H9 (cell line): ENCODE measurements at regions not wholly inside any gene's neighbourhood (a gene's known extent, or its start where the extent isn't known, plus 50 kb on each side); places are given as distances from the start of the nearest gene placed in this dataset.

Source experiments
- DNase-seq: peaks from one replicate; pipeline ENCODE4 v3.0.0-alpha.2; 2017
- H2AFZ ChIP-seq: one replicate; pipeline ENCODE4 v1.6.1; 2013; ENCODE audit warnings: mild to moderate bottlenecking, low read length, control low read depth, moderate library complexity
- H2AK5ac ChIP-seq: 2 replicates; pipeline ENCODE4 v1.6.1; 2013; ENCODE audit warnings: low read length, control low read depth, mixed read lengths; ENCODE audit not compliant: insufficient read length
- H2BK120ac ChIP-seq: one replicate; pipeline ENCODE4 v1.6.1; 2013; ENCODE audit warnings: low read depth, mild to moderate bottlenecking, low read length, control low read depth, inconsistent platforms; ENCODE audit not compliant: poor library complexity, severe bottlenecking
- H2BK12ac ChIP-seq: 2 replicates; pipeline ENCODE4 v1.6.1; 2013; ENCODE audit warnings: low read length, control low read depth, mixed read lengths, low read depth; ENCODE audit not compliant: insufficient read length
- H2BK15ac ChIP-seq: 2 replicates; pipeline ENCODE4 v1.6.1; 2013; ENCODE audit warnings: low read depth, low read length, control low read depth
- H2BK20ac ChIP-seq: one replicate; pipeline ENCODE4 v1.6.1; 2013; ENCODE audit warnings: low read depth, mild to moderate bottlenecking, low read length, control low read depth, inconsistent platforms; ENCODE audit not compliant: poor library complexity, severe bottlenecking
- H2BK5ac ChIP-seq: 2 replicates; pipeline ENCODE4 v1.6.1; 2013; ENCODE audit warnings: low read length, control low read depth, mixed read lengths; ENCODE audit not compliant: insufficient read length
- H3K14ac ChIP-seq: 2 replicates; pipeline ENCODE4 v1.6.1; 2013; ENCODE audit warnings: low read length, control low read depth; ENCODE audit not compliant: insufficient read depth
- H3K18ac ChIP-seq: 2 replicates; pipeline ENCODE4 v1.6.1; 2013; ENCODE audit warnings: low read depth, mild to moderate bottlenecking, mixed read lengths, low read length, control low read depth; ENCODE audit not compliant: insufficient read length
- H3K23ac ChIP-seq: 2 replicates; pipeline ENCODE4 v1.6.1; 2013; ENCODE audit warnings: low read length, control low read depth, mixed read lengths, low read depth; ENCODE audit not compliant: insufficient read length
- H3K23me2 ChIP-seq: 2 replicates; pipeline ENCODE4 v1.6.1; 2013; ENCODE audit warnings: low read depth, mild to moderate bottlenecking, mixed read lengths, low read length, control low read depth; ENCODE audit not compliant: insufficient read length, poor library complexity, severe bottlenecking
- H3K27ac ChIP-seq: 2 replicates; pipeline ENCODE4 v1.5.1; 2013; ENCODE audit warnings: low read length, control low read depth, mixed read lengths, low read depth; ENCODE audit not compliant: insufficient read length
- H3K27me3 ChIP-seq: 2 replicates; pipeline ENCODE4 v1.6.1; 2013; ENCODE audit warnings: low read length, control low read depth, inconsistent platforms; ENCODE audit not compliant: insufficient read depth
- H3K4ac ChIP-seq: 2 replicates; pipeline ENCODE4 v1.6.1; 2013; ENCODE audit warnings: low read depth, mild to moderate bottlenecking, control low read depth, inconsistent platforms, low read length, moderate library complexity
- H3K4me1 ChIP-seq: 2 replicates; pipeline ENCODE4 v1.6.1; 2013; ENCODE audit warnings: low read length, control low read depth, inconsistent platforms; ENCODE audit not compliant: insufficient read depth
- H3K4me2 ChIP-seq: 2 replicates; pipeline ENCODE4 v1.6.1; 2013; ENCODE audit warnings: low read length, control low read depth, mixed read lengths; ENCODE audit not compliant: insufficient read length, insufficient read depth
- H3K56ac ChIP-seq: 2 replicates; pipeline ENCODE4 v1.6.1; 2013; ENCODE audit warnings: low read depth, mild to moderate bottlenecking, mixed read lengths, low read length, control low read depth; ENCODE audit not compliant: insufficient read length
- H3K79me1 ChIP-seq: 2 replicates; pipeline ENCODE4 v1.6.1; 2013; ENCODE audit warnings: low read depth, mild to moderate bottlenecking, moderate library complexity, low read length, control low read depth, inconsistent platforms; ENCODE audit not compliant: insufficient read depth, poor library complexity, severe bottlenecking
- H3K79me2 ChIP-seq: 2 replicates; pipeline ENCODE4 v1.6.1; 2013; ENCODE audit warnings: low read length, control low read depth, inconsistent platforms; ENCODE audit not compliant: insufficient read depth
- H3K9ac ChIP-seq: 2 replicates; pipeline ENCODE4 v1.6.1; 2013; ENCODE audit warnings: low read length, control low read depth, mixed read lengths; ENCODE audit not compliant: insufficient read length; ENCODE audit errors: extremely low read depth
- H3K9me3 ChIP-seq: one replicate; pipeline ENCODE4 v1.6.1; 2013; ENCODE audit warnings: low read depth, low read length, inconsistent platforms; ENCODE audit not compliant: control insufficient read depth
- H3T11ph ChIP-seq: one replicate; pipeline ENCODE4 v1.6.1; 2013; ENCODE audit warnings: mild to moderate bottlenecking, low read length, control low read depth, inconsistent platforms
- H4K20me1 ChIP-seq: one replicate; pipeline ENCODE4 v1.6.1; 2013; ENCODE audit not compliant: control insufficient read depth, insufficient read length, insufficient read depth
- H4K5ac ChIP-seq: 2 replicates; pipeline ENCODE4 v1.6.1; 2013; ENCODE audit warnings: low read depth, mild to moderate bottlenecking, mixed read lengths, low read length, control low read depth; ENCODE audit not compliant: insufficient read length
- H4K8ac ChIP-seq: replicated peaks from 2 replicates; pipeline ENCODE4 v1.6.1; 2013; ENCODE audit warnings: low read length, control low read depth, mixed read lengths, low read depth; ENCODE audit not compliant: insufficient read length
- H4K91ac ChIP-seq: 2 replicates; pipeline ENCODE4 v1.6.1; 2013; ENCODE audit warnings: low read depth, mild to moderate bottlenecking, moderate library complexity, mixed read lengths, low read length, control low read depth; ENCODE audit not compliant: insufficient read length
- H3K27ac Mint-ChIP-seq, 3 experiments: 2 replicates in 2 of 3; 3 replicates in 1 of 3; pipeline ENCODE4 v1.8.0; 2020 to 2021; ENCODE audit warnings: mixed read lengths in 3 of 3, mild to moderate bottlenecking in 1 of 3, moderate library complexity in 1 of 3
- H3K27me3 Mint-ChIP-seq: 2 replicates; pipeline ENCODE4 v1.8.0; 2021; ENCODE audit warnings: low read depth, mild to moderate bottlenecking, moderate library complexity, mixed read lengths
- H3K36me3 Mint-ChIP-seq, 3 experiments: 2 replicates in 2 of 3; 3 replicates in 1 of 3; pipeline ENCODE4 v1.8.0; 2020 to 2021; ENCODE audit warnings: low read depth in 3 of 3, mixed read lengths in 3 of 3; ENCODE audit not compliant: insufficient read depth in 1 of 3
- H3K4me1 Mint-ChIP-seq, 2 experiments: 2 replicates each; pipeline ENCODE4 v1.8.0; 2020; ENCODE audit warnings: mixed read lengths in 2 of 2
- H3K4me3 Mint-ChIP-seq, 2 experiments: 2 replicates in 1 of 2; 3 replicates in 1 of 2; pipeline ENCODE4 v1.8.0; 2020 to 2021; ENCODE audit warnings: mild to moderate bottlenecking in 2 of 2, mixed read lengths in 2 of 2, moderate library complexity in 1 of 2
- H3K9me3 Mint-ChIP-seq, 2 experiments: 2 replicates in 1 of 2; 3 replicates in 1 of 2; pipeline ENCODE4 v1.8.0; 2020; ENCODE audit warnings: mild to moderate bottlenecking in 2 of 2, mixed read lengths in 2 of 2, moderate library complexity in 1 of 2
- CTCF ChIP-seq: fragments of 200-600 bp; sonication (generic); conservative IDR thresholded peaks from 3 replicates; pipeline ENCODE4 v1.8.0; 2021; ENCODE audit warnings: antibody characterized with exemption, mild to moderate bottlenecking
- WGBS: extraction: QIAGEN DNeasy Blood & Tissue Kit; methylation state at CpG from one replicate; pipeline ENCODE4 v1.1.7; 2013; ENCODE audit warnings: missing lambda C conversion rate, low lambda C conversion rate, mixed read lengths; ENCODE audit not compliant: insufficient read length; ENCODE audit errors: extremely low coverage; 5-methylcytosine and 5-hydroxymethylcytosine counted together

- H3T11ph ChIP-seq: no peak overlapping the region
- H2BK5ac ChIP-seq: no peak overlapping the region
- H3K4me3 Mint-ChIP-seq: no peak overlapping the region
- H3K79me2 ChIP-seq: no peaks in the 10 kb centered on the region
- no peak overlapping the region for H2BK15ac ChIP-seq
- H2BK20ac ChIP-seq: no peak overlapping the region
- no peaks in the 10 kb centered on the region for H3K79me1 ChIP-seq
- H3K4me2 ChIP-seq: no peak overlapping the region
- no peak overlapping the region for H2BK120ac ChIP-seq
- no peak overlapping the region for H3K27ac Mint-ChIP-seq
- no peak overlapping the region for H2BK12ac ChIP-seq
- H3K9ac ChIP-seq: no peak overlapping the region
- no peak for DNase-seq
- peaks cover 28 to 29% of the 10 kb centered on the region in 2 experiments for H3K9me3 Mint-ChIP-seq
- H3K23me2 ChIP-seq: no peaks in the 10 kb centered on the region
- H4K20me1 ChIP-seq: no peaks in the 10 kb centered on the region
- no peak overlapping the region for H4K8ac ChIP-seq
- H4K91ac ChIP-seq: no peak overlapping the region
- peaks cover 2 to 17% of the 10 kb centered on the region in 2 experiments; a peak in 3 of 4 replicates for H3K4me1 Mint-ChIP-seq
- H3K27me3 Mint-ChIP-seq: no peaks in the 10 kb centered on the region
- H2AK5ac ChIP-seq: no peak overlapping the region
- H3K14ac ChIP-seq: no peak overlapping the region
- H3K4me1 ChIP-seq: no peaks in the 10 kb centered on the region
- H3K9me3 ChIP-seq: no peaks in the 10 kb centered on the region
- H3K27me3 ChIP-seq: no peaks in the 10 kb centered on the region; the same call in 1 of the 2 replicates
- H3K18ac ChIP-seq: no peak overlapping the region
- no peak overlapping the region for H4K5ac ChIP-seq
- no peak overlapping the region for H3K23ac ChIP-seq
- no peak overlapping the region for H3K56ac ChIP-seq
- TF ChIP-seq CTCF: peak; percentile 50
- H3K27ac ChIP-seq: no peak overlapping the region
- no peak overlapping the region for H3K4ac ChIP-seq
- peaks cover 0 to 47% (median 14%) of the 10 kb centered on the region in 3 experiments; a peak in 5 of 7 replicates for H3K36me3 Mint-ChIP-seq
- no CpG with 5 or more reads among the region's 3 CpGs for WGBS
- H2AFZ ChIP-seq: no peak overlapping the region
These were observed 1107.1 kb upstream of the TMPRSS15 start for GRCh38 chr21:19510653-19511052.
